GM19324 (cell line): ENCODE measurements at regions not wholly inside any gene's neighbourhood (a gene's known extent, or its start where the extent isn't known, plus 50 kb on each side); places are given as distances from the start of the nearest gene placed in this dataset.

Source experiments
- ATAC-seq: cut with Tn5 transposase; IDR thresholded peaks from one replicate; pipeline ENCODE4 v1.9.1; 2021; ENCODE audit warnings: mild to moderate bottlenecking, moderate library complexity; ENCODE audit not compliant: unreplicated experiment, low FRiP score

- no peak for ATAC-seq
Observed at GRCh38 chr18:1463981-1464380, 559.3 kb downstream of the ADCYAP1 start.

- ATAC-seq: no peak
Observed at GRCh38 chr18:1464444-1465217, 560.0 kb downstream of the ADCYAP1 start.

GRCh38 chr18:1466035-1466434 lies 561.4 kb downstream of the ADCYAP1 start:
- ATAC-seq: no peak

- no peak for ATAC-seq
Observed at GRCh38 chr18:1467461-1467964, 562.8 kb downstream of the ADCYAP1 start.

- ATAC-seq: no peak
Observed at GRCh38 chr18:1468550-1468949, 563.9 kb downstream of the ADCYAP1 start.

- ATAC-seq: no peak
Observed at GRCh38 chr18:1475867-1476266, 571.2 kb downstream of the ADCYAP1 start.

GRCh38 chr18:1480309-1480708 lies 575.6 kb downstream of the ADCYAP1 start:
- no peak for ATAC-seq

GRCh38 chr18:1481577-1481976 lies 576.9 kb downstream of the ADCYAP1 start:
- ATAC-seq: no peak

- no peak for ATAC-seq
Observed at GRCh38 chr18:1483385-1483784, 578.7 kb downstream of the ADCYAP1 start.

GRCh38 chr18:1487457-1487856 lies 582.8 kb downstream of the ADCYAP1 start:
- no peak for ATAC-seq

GRCh38 chr18:1488394-1488793 lies 583.7 kb downstream of the ADCYAP1 start:
- ATAC-seq: no peak

- ATAC-seq: no peak
Observed at GRCh38 chr18:1488957-1489356, 584.3 kb downstream of the ADCYAP1 start.

GRCh38 chr18:1495387-1495786 lies 590.7 kb downstream of the ADCYAP1 start:
- ATAC-seq: no peak

- ATAC-seq: no peak
Observed at GRCh38 chr18:1496096-1496495, 591.4 kb downstream of the ADCYAP1 start.

GRCh38 chr18:1498216-1498615 lies 593.5 kb downstream of the ADCYAP1 start:
- ATAC-seq: no peak

- no peak for ATAC-seq
Observed at GRCh38 chr18:1499265-1499664, 594.6 kb downstream of the ADCYAP1 start.

- no peak for ATAC-seq
Observed at GRCh38 chr18:1503847-1504246, 599.2 kb downstream of the ADCYAP1 start.

GRCh38 chr18:1505856-1506255 lies 601.2 kb downstream of the ADCYAP1 start:
- no peak for ATAC-seq

GRCh38 chr18:1510542-1511179 lies 606.0 kb downstream of the ADCYAP1 start:
- ATAC-seq: no peak

- ATAC-seq: no peak
Observed at GRCh38 chr18:1511619-1512311, 607.1 kb downstream of the ADCYAP1 start.

- ATAC-seq: no peak
Observed at GRCh38 chr18:1513519-1513918, 608.8 kb downstream of the ADCYAP1 start.
